ENCODE measurements at regions not wholly inside any gene's neighbourhood (a gene's known extent, or its start where the extent isn't known, plus 50 kb on each side); places are given as distances from the start of the nearest gene placed in this dataset.

DNA sequence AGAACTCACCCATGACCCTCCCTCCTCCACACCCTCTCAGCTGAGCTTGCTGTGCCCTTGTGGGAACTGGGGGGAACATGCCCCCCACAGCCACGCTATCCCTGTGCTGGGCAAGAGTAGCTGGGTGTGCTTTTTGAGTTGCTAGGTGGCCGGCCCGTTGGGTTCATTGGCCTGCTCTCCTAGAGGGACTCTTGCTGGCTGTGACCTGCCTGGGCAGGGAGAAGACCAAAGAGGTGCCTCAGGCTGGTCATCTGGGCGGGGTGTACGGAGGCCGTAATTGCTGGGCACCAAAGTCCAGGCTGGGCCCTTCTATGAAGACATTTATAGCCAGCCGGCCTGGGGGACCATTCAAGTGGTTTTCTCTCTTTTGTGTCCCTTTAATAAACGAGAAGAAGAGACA lies 138.3 kb upstream of the ZBTB40 start:
- Histone ChIP-seq H3K27me3 (replicated peaks; ENCODE audit: insufficient read depth, low read length) (peaks cover 94% of the 10 kb centered on the region), H3K9ac (ENCODE audit: low read length) (no peak overlapping the region), H3K9me2 (replicated peaks; ENCODE audit: insufficient read depth, low read length) (no peaks in the 10 kb centered on the region), H3K36me3 (replicated peaks; ENCODE audit: insufficient read depth, low read length) (no peaks in the 10 kb centered on the region), H3K9me3 (replicated peaks; ENCODE audit: insufficient read depth, low read length) (no peaks in the 10 kb centered on the region), H3K27ac (ENCODE audit: low read length) (no peak overlapping the region), H3K4me3 (ENCODE audit: low read length) (no peak overlapping the region), H4K20me1 (ENCODE audit: insufficient read depth, low read length) (no peaks in the 10 kb centered on the region), H2AFZ (ENCODE audit: low read length) (no peak overlapping the region), H3F3A (ENCODE audit: insufficient read depth, low read length) (no peaks in the 10 kb centered on the region), H3K4me2 (ENCODE audit: low read depth, low read length) (no peak overlapping the region), H3K4me1 (ENCODE audit: low read length) (no peaks in the 10 kb centered on the region), H3K79me2 (ENCODE audit: low read length) (no peaks in the 10 kb centered on the region)
- TF ChIP-seq EZH2 (optimal IDR thresholded peaks at IDR 0.05; ENCODE audit: low read depth, low read length), result no peak
- no peak for TF ChIP-seq EZH2phosphoT487 (IDR thresholded peaks at IDR 0.05; ENCODE audit: low read length)
- TF ChIP-seq, protein P1, sequence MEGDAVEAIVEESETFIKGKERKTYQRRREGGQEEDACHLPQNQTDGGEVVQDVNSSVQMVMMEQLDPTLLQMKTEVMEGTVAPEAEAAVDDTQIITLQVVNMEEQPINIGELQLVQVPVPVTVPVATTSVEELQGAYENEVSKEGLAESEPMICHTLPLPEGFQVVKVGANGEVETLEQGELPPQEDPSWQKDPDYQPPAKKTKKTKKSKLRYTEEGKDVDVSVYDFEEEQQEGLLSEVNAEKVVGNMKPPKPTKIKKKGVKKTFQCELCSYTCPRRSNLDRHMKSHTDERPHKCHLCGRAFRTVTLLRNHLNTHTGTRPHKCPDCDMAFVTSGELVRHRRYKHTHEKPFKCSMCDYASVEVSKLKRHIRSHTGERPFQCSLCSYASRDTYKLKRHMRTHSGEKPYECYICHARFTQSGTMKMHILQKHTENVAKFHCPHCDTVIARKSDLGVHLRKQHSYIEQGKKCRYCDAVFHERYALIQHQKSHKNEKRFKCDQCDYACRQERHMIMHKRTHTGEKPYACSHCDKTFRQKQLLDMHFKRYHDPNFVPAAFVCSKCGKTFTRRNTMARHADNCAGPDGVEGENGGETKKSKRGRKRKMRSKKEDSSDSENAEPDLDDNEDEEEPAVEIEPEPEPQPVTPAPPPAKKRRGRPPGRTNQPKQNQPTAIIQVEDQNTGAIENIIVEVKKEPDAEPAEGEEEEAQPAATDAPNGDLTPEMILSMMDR (IDR thresholded peaks at IDR 0.05; ENCODE audit: low read length), result no peak
- no peak for DNase-seq

DNA sequence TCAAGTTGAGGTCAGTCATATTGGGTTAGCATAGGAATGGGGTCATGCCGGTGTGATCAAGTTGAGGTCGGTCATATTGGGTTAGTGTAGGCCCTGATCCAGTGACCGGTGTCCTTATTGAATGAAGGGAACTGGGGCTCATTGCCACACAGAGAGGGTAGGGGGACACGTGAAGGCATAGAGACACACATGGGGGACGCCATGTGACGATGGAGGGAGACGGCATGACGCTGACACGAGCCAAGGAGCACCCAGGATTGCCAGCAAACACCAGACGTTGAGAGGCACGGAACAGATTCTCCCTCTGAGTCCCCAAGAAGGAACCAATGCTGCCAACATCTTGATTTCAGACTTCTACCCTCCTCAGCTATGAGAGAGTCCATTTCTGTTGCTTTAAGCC lies 136.9 kb upstream of the ZBTB40 start:
- H3K9me2 ChIP-seq (replicated peaks; ENCODE audit: insufficient read depth, low read length), result no peaks in the 10 kb centered on the region

DNA sequence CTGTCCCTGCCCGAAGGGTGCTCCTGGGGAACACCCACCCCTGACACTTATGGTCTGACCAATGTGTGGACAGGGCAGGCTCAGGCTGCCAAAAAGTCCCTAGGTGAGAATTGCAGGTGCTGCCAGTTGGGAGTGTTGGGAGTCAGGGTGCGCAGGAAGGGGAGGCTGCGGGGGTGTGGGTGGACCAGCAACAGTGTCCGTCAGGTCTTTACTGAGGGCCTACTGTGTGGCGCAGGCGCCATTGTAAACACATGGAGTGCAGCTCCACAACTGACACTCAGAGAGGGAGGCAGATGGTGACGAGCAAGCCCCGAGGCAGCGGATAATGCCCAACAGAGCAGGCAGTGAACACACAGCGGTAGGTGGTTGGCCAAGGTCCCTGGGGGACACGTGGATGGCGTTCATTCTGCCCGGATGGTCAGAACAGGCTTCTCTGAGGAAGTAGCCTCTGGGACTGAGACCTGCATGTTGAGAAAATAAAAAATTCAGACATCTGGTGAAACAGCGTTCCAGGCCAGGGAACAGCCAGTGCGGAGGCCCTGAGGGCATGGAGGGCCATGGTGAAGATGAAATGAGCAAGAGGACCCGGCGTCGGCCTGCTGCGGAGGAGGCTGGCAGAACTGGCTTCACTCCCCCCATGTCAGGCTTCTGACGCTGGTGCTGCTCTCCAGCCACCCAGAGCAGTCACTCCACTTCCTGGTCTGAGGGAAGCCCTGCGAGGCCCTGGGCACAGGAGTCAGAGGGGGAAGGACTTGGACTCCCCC lies 136.2 kb upstream of the ZBTB40 start:
- H3K9me3 ChIP-seq (replicated peaks; ENCODE audit: insufficient read depth, low read length), result no peaks in the 10 kb centered on the region
- H4K20me1 ChIP-seq (ENCODE audit: insufficient read depth, low read length), result no peaks in the 10 kb centered on the region
- no peak overlapping the region for H3K27ac ChIP-seq (ENCODE audit: low read length)
- no peaks in the 10 kb centered on the region for H3K9me2 ChIP-seq (replicated peaks; ENCODE audit: insufficient read depth, low read length)
- TF ChIP-seq EZH2 (optimal IDR thresholded peaks at IDR 0.05; ENCODE audit: low read depth, low read length) (no peak), EZH2phosphoT487 (IDR thresholded peaks at IDR 0.05; ENCODE audit: low read length) (no peak)
- TF ChIP-seq, protein P1 (IDR thresholded peaks at IDR 0.05; ENCODE audit: low read length), result no peak
- no peak overlapping the region for H3K4me2 ChIP-seq (ENCODE audit: low read depth, low read length)
- H2AFZ ChIP-seq (ENCODE audit: low read length), result no peak overlapping the region
- no peak overlapping the region for H3K9ac ChIP-seq (ENCODE audit: low read length)
- H3K4me1 ChIP-seq (ENCODE audit: low read length), result no peaks in the 10 kb centered on the region
- no peak overlapping the region for H3K4me3 ChIP-seq (ENCODE audit: low read length)
- H3K36me3 ChIP-seq (replicated peaks; ENCODE audit: insufficient read depth, low read length), result no peaks in the 10 kb centered on the region
- no peaks in the 10 kb centered on the region for H3K79me2 ChIP-seq (ENCODE audit: low read length)
- H3F3A ChIP-seq (ENCODE audit: insufficient read depth, low read length), result no peaks in the 10 kb centered on the region
- peaks cover 95% of the 10 kb centered on the region for H3K27me3 ChIP-seq (replicated peaks; ENCODE audit: insufficient read depth, low read length)
- no peak for DNase-seq

More for the DNA sequence above, 136.9 kb upstream of the ZBTB40 start:
- Histone ChIP-seq H2AFZ (ENCODE audit: low read length) (no peak overlapping the region), H3F3A (ENCODE audit: insufficient read depth, low read length) (no peaks in the 10 kb centered on the region), H3K36me3 (replicated peaks; ENCODE audit: insufficient read depth, low read length) (no peaks in the 10 kb centered on the region), H3K27ac (ENCODE audit: low read length) (no peak overlapping the region), H3K4me1 (ENCODE audit: low read length) (no peaks in the 10 kb centered on the region), H3K4me2 (ENCODE audit: low read depth, low read length) (no peak overlapping the region), H3K4me3 (ENCODE audit: low read length) (no peak overlapping the region), H4K20me1 (ENCODE audit: insufficient read depth, low read length) (no peaks in the 10 kb centered on the region), H3K9me3 (replicated peaks; ENCODE audit: insufficient read depth, low read length) (no peaks in the 10 kb centered on the region), H3K27me3 (replicated peaks; ENCODE audit: insufficient read depth, low read length) (peaks cover 94% of the 10 kb centered on the region), H3K79me2 (ENCODE audit: low read length) (no peaks in the 10 kb centered on the region), H3K9ac (ENCODE audit: low read length) (no peak overlapping the region)
- no peak for DNase-seq
- no peak for TF ChIP-seq EZH2phosphoT487 (IDR thresholded peaks at IDR 0.05; ENCODE audit: low read length)
- no peak for TF ChIP-seq EZH2 (optimal IDR thresholded peaks at IDR 0.05; ENCODE audit: low read depth, low read length)
- TF ChIP-seq, protein P1 (IDR thresholded peaks at IDR 0.05; ENCODE audit: low read length), result no peak

Measured in MM.1S (cell line).